Liver (tissue), 3 donors: ENCODE measurements at regions not wholly inside any gene's neighbourhood (a gene's known extent, or its start where the extent isn't known, plus 50 kb on each side); places are given as distances from the start of the nearest gene placed in this dataset.

ENCODE experiments used
- CTCF ChIP-seq: fragments of 150-350 bp; IDR thresholded peaks from 2 replicates; pipeline ENCODE4 v1.5.1; 2017; ENCODE audit warnings: improper control_type of control experiment, low read depth, low read length; ENCODE audit not compliant: missing input control
- EGR1 ChIP-seq, 2 donors: IDR thresholded peaks; 2 replicates each; pipeline ENCODE4 v1.6.1; 2016 to 2018; ENCODE audit warnings: antibody characterized with exemption in 2 of 2, low read depth in 2 of 2
- FOXA2 ChIP-seq: IDR thresholded peaks from 2 replicates; pipeline ENCODE4 v1.6.1; 2016; ENCODE audit warnings: antibody characterized with exemption
- GABPA ChIP-seq, 2 donors: IDR thresholded peaks in 1 of 2; conservative IDR thresholded peaks in 1 of 2; 2 replicates each; pipeline ENCODE4 v1.6.1; 2016; ENCODE audit warnings: antibody characterized with exemption in 2 of 2, mild to moderate bottlenecking in 1 of 2, moderate library complexity in 1 of 2
- JUND ChIP-seq, 2 donors: IDR thresholded peaks; 2 replicates each; pipeline ENCODE4 v1.6.1; 2016; ENCODE audit warnings: antibody characterized with exemption in 2 of 2
- RAD21 ChIP-seq, 2 donors: IDR thresholded peaks; 2 replicates each; pipeline ENCODE4 v1.6.1; 2016; ENCODE audit warnings: antibody characterized with exemption in 2 of 2, mild to moderate bottlenecking in 2 of 2
- REST ChIP-seq: IDR thresholded peaks from 2 replicates; pipeline ENCODE4 v1.6.1; 2016; ENCODE audit warnings: antibody characterized with exemption, mild to moderate bottlenecking
- RXRA ChIP-seq, 2 donors: IDR thresholded peaks; 2 replicates each; pipeline ENCODE4 v1.6.1; 2017 to 2018; ENCODE audit warnings: antibody characterized with exemption in 2 of 2, mild to moderate bottlenecking in 1 of 2
- SP1 ChIP-seq: IDR thresholded peaks from 2 replicates; pipeline ENCODE4 v1.6.1; 2018; ENCODE audit warnings: antibody characterized with exemption, mild to moderate bottlenecking
- YY1 ChIP-seq: IDR thresholded peaks from 2 replicates; pipeline ENCODE4 v1.6.1; 2016; ENCODE audit warnings: antibody characterized with exemption, mild to moderate bottlenecking
- donor health status: healthy.
- donor health status: healthy.

GRCh38 chr2:121124330-121124729 is 160.7 kb downstream of the TFCP2L1 start:
- TF ChIP-seq RAD21 (IDR thresholded peaks at IDR 0.05) (no peak), SP1 (no peak), RXRA (IDR thresholded peaks at IDR 0.05) (no peak), CTCF (no peak), GABPA (IDR thresholded peaks at IDR 0.05 in 1 of 2, conservative IDR thresholded peaks at IDR 0.05 in 1 of 2) (no peak), JUND (IDR thresholded peaks at IDR 0.05) (no peak), YY1 (no peak), EGR1 (IDR thresholded peaks at IDR 0.05; ENCODE audit: low read depth in 2 of 2) (no peak), REST (no peak), FOXA2 (no peak)
